HEK293T (cell line): ENCODE measurements at regions not wholly inside any gene's neighbourhood (a gene's known extent, or its start where the extent isn't known, plus 50 kb on each side); places are given as distances from the start of the nearest gene placed in this dataset.

Experiments
- CTCF ChIA-PET: fragments of 350-600 bp; formaldehyde crosslinking; extraction: SDS; loops from one replicate; lab custom pipeline; 2021; ENCODE audit warnings: antibody characterized with exemption, inconsistent platforms; lab: Yijun Ruan, JAX
- POLR2A ChIA-PET: fragments of 350-600 bp; formaldehyde crosslinking; extraction: SDS; loops from one replicate; lab custom pipeline; 2020; ENCODE audit warnings: antibody characterized with exemption, inconsistent platforms; lab: Yijun Ruan, JAX
- DNase-seq: peaks from one replicate; pipeline ENCODE4 v3.0.0; 2012; ENCODE audit warnings: mixed read lengths; ENCODE audit errors: extremely low spot score
- ARNT ChIP-seq: fragments of 450-650 bp; IDR thresholded peaks from 2 replicates; pipeline ENCODE4 v1.6.1; 2017; ENCODE audit warnings: mild to moderate bottlenecking
- BHLHE40 ChIP-seq: fragments of 450-650 bp; IDR thresholded peaks from 2 replicates; pipeline ENCODE4 v1.6.1; 2016; ENCODE audit warnings: mild to moderate bottlenecking, moderate library complexity, borderline replicate concordance
- CTBP1 ChIP-seq: fragments of 450-650 bp; IDR thresholded peaks from 2 replicates; pipeline ENCODE4 v1.6.1; 2016; ENCODE audit warnings: borderline replicate concordance
- ELF4 ChIP-seq: fragments of 450-650 bp; IDR thresholded peaks from 2 replicates; pipeline ENCODE4 v1.6.1; 2017; ENCODE audit warnings: antibody characterized with exemption
- FOXA1 ChIP-seq: fragments of 450-650 bp; IDR thresholded peaks from 2 replicates; pipeline ENCODE4 v1.6.1; 2016; ENCODE audit warnings: mild to moderate bottlenecking
- FOXK2 ChIP-seq: fragments of 450-650 bp; IDR thresholded peaks from 2 replicates; pipeline ENCODE4 v1.6.1; 2016; ENCODE audit warnings: mild to moderate bottlenecking
- FOXM1 ChIP-seq: fragments of 450-650 bp; IDR thresholded peaks from 2 replicates; pipeline ENCODE4 v1.6.1; 2017; ENCODE audit warnings: mild to moderate bottlenecking, borderline replicate concordance
- HDGF ChIP-seq: fragments of 450-650 bp; IDR thresholded peaks from 2 replicates; pipeline ENCODE4 v1.6.1; 2017; ENCODE audit warnings: antibody characterized with exemption, borderline replicate concordance
- L3MBTL2 ChIP-seq: fragments of 450-650 bp; conservative IDR thresholded peaks from 2 replicates; pipeline ENCODE4 v1.6.1; 2016; ENCODE audit warnings: mild to moderate bottlenecking
- LEF1 ChIP-seq: fragments of 450-650 bp; IDR thresholded peaks from 2 replicates; pipeline ENCODE4 v1.6.1; 2017; ENCODE audit warnings: mild to moderate bottlenecking, borderline replicate concordance
- NFRKB ChIP-seq: fragments of 450-650 bp; IDR thresholded peaks from 2 replicates; pipeline ENCODE4 v1.6.1; 2016; ENCODE audit warnings: mild to moderate bottlenecking, moderate library complexity
- PKNOX1 ChIP-seq: fragments of 450-650 bp; IDR thresholded peaks from 2 replicates; pipeline ENCODE4 v1.6.1; 2016
- SP1 ChIP-seq: fragments of 450-650 bp; IDR thresholded peaks from 2 replicates; pipeline ENCODE4 v1.6.1; 2017
- SUZ12 ChIP-seq: fragments of 450-650 bp; IDR thresholded peaks from 2 replicates; pipeline ENCODE4 v1.6.1; 2016; ENCODE audit warnings: mild to moderate bottlenecking
- TARDBP ChIP-seq: fragments of 450-650 bp; IDR thresholded peaks from 2 replicates; pipeline ENCODE4 v1.6.1; 2016
- ZNF384 ChIP-seq: fragments of 450-650 bp; IDR thresholded peaks from 2 replicates; pipeline ENCODE4 v1.6.1; 2016

- no peak for DNase-seq
- ChIA-PET CTCF (no interaction called here), POLR2A (no interaction called here)
- no peak for TF ChIP-seq LEF1
- TF ChIP-seq PKNOX1, result no peak
- TF ChIP-seq HDGF, result no peak
- TF ChIP-seq ARNT, result no peak
- TF ChIP-seq L3MBTL2, result no peak
- no peak for TF ChIP-seq NFRKB
- TF ChIP-seq BHLHE40, result no peak
- no peak for TF ChIP-seq FOXK2
- no peak for TF ChIP-seq TARDBP
- no peak for TF ChIP-seq SUZ12
Observed at GRCh38 chr18:60122339-60122738, 222.5 kb downstream of the PMAIP1 start.

DNA sequence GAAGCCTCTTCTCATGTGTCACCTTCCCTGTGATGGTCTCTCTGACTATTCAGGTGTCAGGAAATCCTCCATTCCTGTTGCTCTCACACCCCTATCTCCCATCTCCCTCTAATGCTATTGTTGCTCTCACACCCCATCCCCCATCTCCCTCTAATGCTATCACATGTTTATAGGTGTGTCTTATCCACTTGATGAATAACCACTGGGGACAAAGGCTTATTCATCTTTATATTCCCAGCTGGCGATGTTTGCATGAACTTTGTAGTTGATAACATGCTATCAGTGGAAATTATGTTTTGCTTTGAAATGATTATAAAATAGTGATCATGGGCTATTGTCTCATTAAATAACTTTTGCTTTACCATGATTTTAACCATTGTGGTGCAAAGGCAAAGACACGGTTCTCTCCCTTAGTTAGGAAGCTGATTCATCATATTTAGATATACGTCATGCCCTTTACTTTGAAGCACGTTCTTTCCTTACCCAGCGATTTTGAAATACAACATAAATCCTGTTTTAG is 220.5 kb downstream of the PMAIP1 start:
- POLR2A ChIA-PET, result no interaction called here
- DNase-seq, result no peak
- CTCF ChIA-PET, result no interaction called here
- TF ChIP-seq SP1 (no peak), FOXK2 (no peak), HDGF (no peak), ZNF384 (no peak), ELF4 (no peak), TARDBP (no peak)

DNA sequence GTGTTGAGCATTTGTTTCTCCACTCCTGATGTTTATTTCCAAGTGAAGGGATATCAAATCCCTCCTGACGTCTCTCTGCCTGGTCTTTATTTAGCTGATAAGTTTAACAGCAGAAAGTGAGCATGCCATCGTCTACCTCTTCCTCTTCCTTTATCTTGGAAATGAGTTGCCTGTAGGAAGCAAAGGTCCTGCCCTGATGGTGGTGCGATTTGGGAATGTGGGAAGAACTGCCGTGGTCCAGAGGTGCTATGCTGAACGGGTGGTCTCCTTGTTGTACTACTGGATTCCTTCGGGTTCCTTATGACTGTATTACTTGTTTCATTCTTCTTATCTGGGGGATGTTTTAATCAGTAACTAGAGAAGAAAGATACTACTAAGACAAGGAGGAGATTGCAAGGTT is 217.5 kb downstream of the PMAIP1 start:
- ChIA-PET POLR2A (no interaction called here), CTCF (no interaction called here)
- no peak for DNase-seq
- TF ChIP-seq CTBP1, result no peak
- no peak for TF ChIP-seq SP1
- TF ChIP-seq FOXA1, result no peak
- TF ChIP-seq NFRKB, result no peak
- TF ChIP-seq L3MBTL2, result no peak
- TF ChIP-seq FOXM1, result no peak
- no peak for TF ChIP-seq PKNOX1
- TF ChIP-seq ZNF384, result no peak
- TF ChIP-seq HDGF, result no peak
- no peak for TF ChIP-seq BHLHE40
- TF ChIP-seq ELF4, result no peak

GRCh38 chr18:60113396-60113795 is 213.6 kb downstream of the PMAIP1 start:
- POLR2A ChIA-PET, result no interaction called here
- no peak for DNase-seq
- CTCF ChIA-PET, result no interaction called here
- TF ChIP-seq TARDBP (no peak), ARNT (no peak), L3MBTL2 (no peak), ELF4 (no peak), HDGF (no peak), SP1 (no peak)

- ChIA-PET POLR2A (no interaction called here), CTCF (no interaction called here)
- no peak for DNase-seq
- TF ChIP-seq ZNF384 (no peak), TARDBP (no peak), ARNT (no peak), NFRKB (no peak), PKNOX1 (no peak)
Observed at GRCh38 chr18:60112369-60112768, 212.6 kb downstream of the PMAIP1 start.

DNA sequence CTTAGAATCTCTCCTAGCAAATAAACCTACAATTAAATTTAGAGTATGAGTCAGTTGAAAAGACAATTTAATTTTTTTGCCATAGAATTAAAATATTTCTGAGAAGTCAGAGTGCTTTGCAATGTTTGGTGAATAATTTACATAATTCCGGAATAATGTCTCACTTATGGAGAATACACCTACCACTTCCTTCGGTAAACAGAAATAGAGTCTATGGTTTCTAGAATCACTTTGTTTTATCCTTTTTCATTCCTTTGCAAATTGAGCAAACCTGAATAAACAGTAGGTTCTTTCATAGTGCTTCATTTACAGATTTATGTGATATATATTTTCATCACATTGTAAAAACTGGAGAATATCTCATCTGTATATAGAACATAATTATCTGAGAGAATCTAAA is 211.7 kb downstream of the PMAIP1 start:
- ChIA-PET CTCF (no interaction called here), POLR2A (no interaction called here)
- DNase-seq, result no peak
- TF ChIP-seq FOXA1, result no peak
- TF ChIP-seq ELF4, result no peak
- no peak for TF ChIP-seq SP1

DNA sequence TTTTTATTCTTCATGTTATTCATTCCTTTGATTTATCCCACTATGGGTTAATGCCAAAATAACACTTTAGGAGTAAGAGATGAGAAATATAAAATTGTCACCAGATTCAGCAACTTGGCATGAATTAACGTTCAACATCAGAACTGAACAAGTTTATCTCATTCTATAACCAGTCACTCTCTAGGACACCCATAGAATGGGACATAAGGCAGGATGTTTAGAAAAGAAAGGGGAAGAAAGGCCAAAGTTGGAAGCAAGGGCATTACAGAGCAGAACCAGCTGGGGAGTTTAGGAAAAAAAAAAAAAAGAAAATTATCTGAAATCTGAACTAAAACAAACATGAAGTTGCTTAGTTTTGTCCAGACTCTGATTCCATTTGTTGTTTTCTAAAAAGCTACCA is 211.0 kb downstream of the PMAIP1 start:
- TF ChIP-seq FOXM1 (no peak), HDGF (no peak), ELF4 (no peak), ZNF384 (no peak)
- ChIA-PET POLR2A (no interaction called here), CTCF (no interaction called here)
- DNase-seq, result no peak

DNA sequence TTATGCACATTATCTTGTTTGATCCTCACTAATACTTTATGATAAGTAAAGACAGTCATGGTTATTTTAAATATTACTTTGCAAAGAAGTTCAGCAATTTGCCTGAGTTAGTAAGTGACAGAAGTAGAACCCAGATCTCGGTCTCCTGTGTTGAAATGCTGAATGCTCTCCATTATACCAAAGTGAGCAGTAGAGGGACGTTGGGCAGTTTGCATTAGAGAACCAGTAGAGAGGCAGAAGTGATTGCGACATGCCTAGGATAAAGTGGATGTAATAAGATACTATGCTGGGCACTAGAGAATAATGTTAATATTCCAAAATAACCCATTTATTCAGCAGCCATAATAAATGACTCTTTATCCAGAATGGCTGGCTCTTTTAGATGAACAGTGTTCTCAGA is 201.0 kb downstream of the PMAIP1 start:
- POLR2A ChIA-PET, result interaction anchor here (0.6 kb wide), 1 partner anchor 149 kb away, joined by 3 read pairs; no protein-coding TSS in a partner anchor
- CTCF ChIA-PET, result no interaction called here
- no peak for TF ChIP-seq TARDBP
- no peak for TF ChIP-seq HDGF
- TF ChIP-seq L3MBTL2, result no peak
- no peak for TF ChIP-seq FOXA1
- TF ChIP-seq PKNOX1, result no peak
- TF ChIP-seq SP1, result no peak
- no peak for TF ChIP-seq FOXK2
- no peak for DNase-seq
